Right lobe of liver (tissue), 6 donors: ENCODE measurements at regions not wholly inside any gene's neighbourhood (a gene's known extent, or its start where the extent isn't known, plus 50 kb on each side); places are given as distances from the start of the nearest gene placed in this dataset.

Experiments used
- ATAC-seq, 4 donors: fragments of 200-7000 bp; cut with Tn5 transposase; one replicate each; pipeline ENCODE4 v1.9.1; 2020; ENCODE audit warnings: mild to moderate bottlenecking in 4 of 4, moderate library complexity in 4 of 4
- DNase-seq, 3 donors: peaks; one replicate each; pipeline ENCODE4 v3.0.0-alpha.2; 2020
- H3K27ac ChIP-seq, 3 donors: fragments of 200-600 bp; one replicate each; pipeline ENCODE4 v1.8.0; 2022
- H3K27me3 ChIP-seq, 2 donors: fragments of 200-600 bp; one replicate each; pipeline ENCODE4 v1.8.0; 2022
- H3K36me3 ChIP-seq, 4 donors: fragments of 200-600 bp; sonication (generic) in 1 of 4; one replicate each; pipeline versions ENCODE4 v1.5.1 to v1.8.0; 2017 to 2022; ENCODE audit warnings: control low read depth in 1 of 4
- H3K4me1 ChIP-seq, 4 donors: fragments of 200-600 bp; sonication (generic) in 1 of 4; one replicate each; pipeline versions ENCODE4 v1.5.1 to v1.8.0; 2017 to 2022; ENCODE audit warnings: control low read depth in 1 of 4
- H3K4me3 ChIP-seq, 3 donors: fragments of 200-600 bp; one replicate each; pipeline ENCODE4 v1.8.0; 2022
- H3K9me3 ChIP-seq, 4 donors: fragments of 200-600 bp; sonication (generic) in 1 of 4; one replicate each; pipeline versions ENCODE4 v1.5.1 to v1.8.0; 2017 to 2022; ENCODE audit warnings: control low read depth in 1 of 4
- POLR2A ChIP-seq: fragments of 450-650 bp; IDR thresholded peaks from one replicate; pipeline ENCODE4 v1.6.1; 2017; ENCODE audit warnings: antibody characterized with exemption, mild to moderate bottlenecking
- WGBS: methylation state at CpG from one replicate; pipeline ENCODE4 v1.1.6; 2018; ENCODE audit warnings: low coverage, low lambda C conversion rate; ENCODE audit not compliant: insufficient coverage; ENCODE audit errors: missing lambda C conversion rate; 5-methylcytosine and 5-hydroxymethylcytosine counted together
- intact Hi-C, 2 donors: fragments of 100-400 bp; cut with DNase I; formaldehyde crosslinking; loops; one replicate each; pipeline versions ENCODE4 v1.11.2 to v1.14.1; 2022
- TF ChIP-seq, protein P1 (sequence below), 4 donors: fragments of 200-600 bp in 3 of 4; fragments of 450-650 bp in 1 of 4; IDR thresholded peaks; one replicate each; pipeline versions ENCODE4 v1.5.1 to v1.8.0; 2016 to 2022; ENCODE audit warnings: antibody characterized with exemption in 4 of 4, mild to moderate bottlenecking in 2 of 4
- donor health status: DM: no; HTN: yes; CAD: no.
- donor health status: DM: no; HTN: no; CAD: no.
- donor health status: DM: no; HTN: no; CAD: no.
- donor health status: DM: no; HTN: yes; CAD: no.
- donor health status: DM: no; HTN: yes; CAD: no.

DNA sequence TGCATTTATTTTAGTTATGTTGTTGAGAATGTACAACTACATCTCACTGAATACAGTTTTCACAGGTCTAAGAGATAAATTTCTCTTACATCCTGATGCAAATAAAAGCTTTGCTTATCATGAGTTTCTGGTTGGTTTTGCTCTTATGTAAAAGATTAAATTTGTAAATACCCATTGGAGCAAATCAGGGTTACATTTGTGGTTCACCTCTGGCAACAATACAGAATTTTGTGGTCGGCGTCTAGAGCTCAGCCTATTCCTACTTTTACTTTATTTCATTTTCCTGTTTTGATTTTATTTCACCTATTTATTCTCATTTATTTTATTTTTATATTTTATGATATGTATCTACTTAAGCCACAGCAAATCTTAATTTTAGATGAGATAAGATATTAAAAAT lies 271.9 kb upstream of the MARCKS start:
- no peak for ATAC-seq
- no peaks in the 10 kb centered on the region for H3K9me3 ChIP-seq
- no peak overlapping the region for H3K4me3 ChIP-seq
- TF ChIP-seq POLR2A, result no peak
- TF ChIP-seq, protein P1, sequence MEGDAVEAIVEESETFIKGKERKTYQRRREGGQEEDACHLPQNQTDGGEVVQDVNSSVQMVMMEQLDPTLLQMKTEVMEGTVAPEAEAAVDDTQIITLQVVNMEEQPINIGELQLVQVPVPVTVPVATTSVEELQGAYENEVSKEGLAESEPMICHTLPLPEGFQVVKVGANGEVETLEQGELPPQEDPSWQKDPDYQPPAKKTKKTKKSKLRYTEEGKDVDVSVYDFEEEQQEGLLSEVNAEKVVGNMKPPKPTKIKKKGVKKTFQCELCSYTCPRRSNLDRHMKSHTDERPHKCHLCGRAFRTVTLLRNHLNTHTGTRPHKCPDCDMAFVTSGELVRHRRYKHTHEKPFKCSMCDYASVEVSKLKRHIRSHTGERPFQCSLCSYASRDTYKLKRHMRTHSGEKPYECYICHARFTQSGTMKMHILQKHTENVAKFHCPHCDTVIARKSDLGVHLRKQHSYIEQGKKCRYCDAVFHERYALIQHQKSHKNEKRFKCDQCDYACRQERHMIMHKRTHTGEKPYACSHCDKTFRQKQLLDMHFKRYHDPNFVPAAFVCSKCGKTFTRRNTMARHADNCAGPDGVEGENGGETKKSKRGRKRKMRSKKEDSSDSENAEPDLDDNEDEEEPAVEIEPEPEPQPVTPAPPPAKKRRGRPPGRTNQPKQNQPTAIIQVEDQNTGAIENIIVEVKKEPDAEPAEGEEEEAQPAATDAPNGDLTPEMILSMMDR (IDR thresholded peaks at IDR 0.05), result no peak
- H3K36me3 ChIP-seq, result no peaks in the 10 kb centered on the region
- intact Hi-C loops, result no loop called here
- H3K27me3 ChIP-seq, result no peaks in the 10 kb centered on the region
- H3K4me1 ChIP-seq, result no peaks in the 10 kb centered on the region
- DNase-seq, result no peak
- 60% methylated on average over 2 of the region's 2 CpGs for WGBS
- H3K27ac ChIP-seq, result no peak overlapping the region

DNA sequence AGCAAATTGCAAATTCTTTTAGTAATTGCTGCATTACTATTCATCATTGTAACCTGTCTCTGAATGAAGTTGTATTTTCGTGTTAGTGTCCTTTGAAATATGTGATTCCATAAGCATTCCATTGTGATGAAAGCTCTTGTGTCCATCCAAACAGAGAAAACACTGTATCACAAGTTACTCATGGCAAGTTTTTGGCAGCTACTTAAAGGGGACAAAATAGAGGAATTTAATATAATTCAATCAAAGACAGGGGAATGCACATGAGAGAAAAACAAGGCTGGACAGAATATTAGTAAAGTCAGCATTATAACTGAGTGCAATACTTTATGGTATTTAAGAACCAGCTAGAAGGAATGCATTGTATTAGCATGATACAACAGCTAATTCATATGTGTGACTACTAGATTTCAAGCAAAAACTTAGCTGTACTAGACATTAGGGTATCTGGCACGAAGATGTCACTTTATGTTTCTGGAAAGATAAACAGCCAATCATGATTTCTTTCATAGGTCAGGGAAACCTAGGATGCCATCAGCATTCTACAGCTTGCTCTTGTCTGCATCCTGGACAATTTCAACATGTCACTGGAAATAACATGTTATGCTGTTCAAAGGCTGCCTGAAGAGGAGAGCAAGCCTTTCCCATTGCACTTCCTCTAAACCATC lies 270.6 kb upstream of the MARCKS start:
- Histone ChIP-seq H3K4me1 (no peaks in the 10 kb centered on the region), H3K27me3 (no peaks in the 10 kb centered on the region), H3K36me3 (no peaks in the 10 kb centered on the region), H3K27ac (no peak overlapping the region), H3K9me3 (no peaks in the 10 kb centered on the region), H3K4me3 (no peak overlapping the region)
- TF ChIP-seq, protein P1 (IDR thresholded peaks at IDR 0.05), result no peak
- no peak for TF ChIP-seq POLR2A
- DNase-seq, result no peak
- intact Hi-C loops, result no loop called here
- ATAC-seq, result no peak
- WGBS, result 45% methylated on average over 2 of the region's 2 CpGs

GRCh38 chr6:113587078-113587699 lies 270.0 kb upstream of the MARCKS start:
- no peak overlapping the region for H3K4me3 ChIP-seq
- DNase-seq (no peak), ATAC-seq (no peak)
- H3K27me3 ChIP-seq, result no peaks in the 10 kb centered on the region
- WGBS, result 80% methylated on average over 6 of the region's 6 CpGs
- H3K4me1 ChIP-seq, result no peaks in the 10 kb centered on the region
- no peak overlapping the region for H3K27ac ChIP-seq
- H3K36me3 ChIP-seq, result no peaks in the 10 kb centered on the region
- TF ChIP-seq, protein P1 (IDR thresholded peaks at IDR 0.05), result no peak
- no peak for TF ChIP-seq POLR2A
- intact Hi-C loops, result no loop called here
- no peaks in the 10 kb centered on the region for H3K9me3 ChIP-seq

DNA sequence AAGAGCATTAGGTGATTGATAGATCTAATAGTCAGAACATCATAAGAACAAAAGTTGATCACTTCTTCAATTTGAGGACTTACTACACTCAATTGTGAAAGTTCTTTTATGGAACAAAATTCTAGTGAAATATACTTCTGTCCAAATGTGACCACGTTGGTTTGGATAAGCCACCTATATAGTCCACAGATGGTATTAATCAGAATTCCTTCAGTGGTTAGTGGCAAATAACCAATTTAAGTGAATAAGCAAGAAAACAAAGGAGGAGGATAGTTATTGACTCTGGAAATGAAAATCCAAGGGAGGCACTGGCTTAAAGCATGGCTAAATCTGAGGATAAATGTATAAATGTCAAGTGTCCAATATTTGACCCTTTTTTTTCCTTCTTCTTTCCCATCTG lies 268.5 kb upstream of the MARCKS start:
- no peak overlapping the region for H3K4me3 ChIP-seq
- 60% methylated on average over 1 of the region's 1 CpG for WGBS
- ATAC-seq (no peak), DNase-seq (no peak)
- intact Hi-C loops, result no loop called here
- no peaks in the 10 kb centered on the region for H3K36me3 ChIP-seq
- TF ChIP-seq, protein P1 (IDR thresholded peaks at IDR 0.05), result no peak
- TF ChIP-seq POLR2A, result no peak
- no peak overlapping the region for H3K27ac ChIP-seq
- H3K9me3 ChIP-seq, result no peaks in the 10 kb centered on the region
- no peaks in the 10 kb centered on the region for H3K27me3 ChIP-seq
- no peaks in the 10 kb centered on the region for H3K4me1 ChIP-seq
